NT2/D1 (cell line): ENCODE measurements at regions not wholly inside any gene's neighbourhood (a gene's known extent, or its start where the extent isn't known, plus 50 kb on each side); places are given as distances from the start of the nearest gene placed in this dataset.

Source experiments
- SUZ12 ChIP-seq: IDR thresholded peaks from 2 replicates; pipeline ENCODE4 v1.6.1; 2011; ENCODE audit not compliant: insufficient read length, insufficient read depth; ENCODE audit errors: extremely low read depth
- YY1 ChIP-seq: IDR thresholded peaks from 2 replicates; pipeline ENCODE4 v1.6.1; 2011; ENCODE audit not compliant: insufficient read length, insufficient read depth
- ZNF274 ChIP-seq: IDR thresholded peaks from 2 replicates; pipeline ENCODE4 v1.6.1; 2011; ENCODE audit warnings: mild to moderate bottlenecking, low read depth, low read length

- no peak for TF ChIP-seq ZNF274
- TF ChIP-seq YY1 = no peak
- no peak for TF ChIP-seq SUZ12
These were observed 66.2 kb upstream of the NECTIN1 start for GRCh38 chr11:119795231-119795630.
